Right lobe of liver (tissue), 6 donors: ENCODE measurements at regions not wholly inside any gene's neighbourhood (a gene's known extent, or its start where the extent isn't known, plus 50 kb on each side); places are given as distances from the start of the nearest gene placed in this dataset.
A peak's percentile ranks its signal among the peaks of the same experiment; 100 is the strongest.
"Not testable (repeated sequence)": the region's sequence is repeated elsewhere in the genome, so short reads cannot be mapped to it uniquely, and the experiment has no call there.

ENCODE experiments used
- ATAC-seq, 4 donors: fragments of 200-7000 bp; cut with Tn5 transposase; one replicate each; pipeline ENCODE4 v1.9.1; 2020; ENCODE audit warnings: mild to moderate bottlenecking in 4 of 4, moderate library complexity in 4 of 4
- DNase-seq, 3 donors: peaks; one replicate each; pipeline ENCODE4 v3.0.0-alpha.2; 2020
- H3K27ac ChIP-seq, 3 donors: fragments of 200-600 bp; one replicate each; pipeline ENCODE4 v1.8.0; 2022
- H3K27me3 ChIP-seq, 2 donors: fragments of 200-600 bp; one replicate each; pipeline ENCODE4 v1.8.0; 2022
- H3K36me3 ChIP-seq, 4 donors: fragments of 200-600 bp; sonication (generic) in 1 of 4; one replicate each; pipeline versions ENCODE4 v1.5.1 to v1.8.0; 2017 to 2022; ENCODE audit warnings: control low read depth in 1 of 4
- H3K4me1 ChIP-seq, 4 donors: fragments of 200-600 bp; sonication (generic) in 1 of 4; one replicate each; pipeline versions ENCODE4 v1.5.1 to v1.8.0; 2017 to 2022; ENCODE audit warnings: control low read depth in 1 of 4
- H3K4me3 ChIP-seq, 3 donors: fragments of 200-600 bp; one replicate each; pipeline ENCODE4 v1.8.0; 2022
- H3K9me3 ChIP-seq, 4 donors: fragments of 200-600 bp; sonication (generic) in 1 of 4; one replicate each; pipeline versions ENCODE4 v1.5.1 to v1.8.0; 2017 to 2022; ENCODE audit warnings: control low read depth in 1 of 4
- CTCF ChIP-seq, 4 donors: fragments of 200-600 bp in 3 of 4; fragments of 450-650 bp in 1 of 4; IDR thresholded peaks; one replicate each; pipeline versions ENCODE4 v1.5.1 to v1.8.0; 2016 to 2022; ENCODE audit warnings: antibody characterized with exemption in 4 of 4, mild to moderate bottlenecking in 2 of 4
- POLR2A ChIP-seq: fragments of 450-650 bp; IDR thresholded peaks from one replicate; pipeline ENCODE4 v1.6.1; 2017; ENCODE audit warnings: antibody characterized with exemption, mild to moderate bottlenecking
- WGBS: methylation state at CpG from one replicate; pipeline ENCODE4 v1.1.6; 2018; ENCODE audit warnings: low coverage, low lambda C conversion rate; ENCODE audit not compliant: insufficient coverage; ENCODE audit errors: missing lambda C conversion rate; 5-methylcytosine and 5-hydroxymethylcytosine counted together
- intact Hi-C, 2 donors: fragments of 100-400 bp; cut with DNase I; formaldehyde crosslinking; loops; one replicate each; pipeline versions ENCODE4 v1.11.2 to v1.14.1; 2022
- donor health status: DM: no; HTN: yes; CAD: no.
- donor health status: DM: no; HTN: no; CAD: no.
- donor health status: DM: no; HTN: no; CAD: no.
- donor health status: DM: no; HTN: yes; CAD: no.
- donor health status: DM: no; HTN: yes; CAD: no.

- no peaks in the 10 kb centered on the region for H3K4me1 ChIP-seq
- no peaks in the 10 kb centered on the region for H3K9me3 ChIP-seq
- ATAC-seq (no peak), DNase-seq (no peak)
- H3K27me3 ChIP-seq = no peaks in the 10 kb centered on the region
- TF ChIP-seq POLR2A (no peak), CTCF (IDR thresholded peaks at IDR 0.05) (no peak)
- no peak overlapping the region for H3K27ac ChIP-seq
- no peak overlapping the region for H3K4me3 ChIP-seq
- H3K36me3 ChIP-seq = no peaks in the 10 kb centered on the region
- intact Hi-C loops = no loop called here
- 76% methylated on average over 3 of the region's 7 CpGs for WGBS
Observed at GRCh38 chr12:77218278-77218677, 152.9 kb upstream of the E2F7 start.

GRCh38 chr12:77216136-77216535 lies 150.8 kb upstream of the E2F7 start:
- DNase-seq, H3K9me3 ChIP-seq, ATAC-seq, H3K27ac ChIP-seq, H3K27me3 ChIP-seq, H3K4me1 ChIP-seq, H3K4me3 ChIP-seq, H3K36me3 ChIP-seq, intact Hi-C loops: not testable (repeated sequence)
- WGBS = 33% methylated on average over 1 of the region's 2 CpGs

GRCh38 chr12:77214136-77214535 lies 148.8 kb upstream of the E2F7 start:
- WGBS = 50% methylated on average over 1 of the region's 1 CpG
- Histone ChIP-seq H3K36me3 (no peaks in the 10 kb centered on the region), H3K4me1 (no peaks in the 10 kb centered on the region), H3K27ac (no peak overlapping the region), H3K27me3 (no peaks in the 10 kb centered on the region), H3K9me3 (no peaks in the 10 kb centered on the region), H3K4me3 (no peak overlapping the region)
- TF ChIP-seq POLR2A (no peak), CTCF (IDR thresholded peaks at IDR 0.05) (no peak)
- ATAC-seq (no peak), DNase-seq (no peak)
- intact Hi-C loops = no loop called here

- 32% methylated on average over 5 of the region's 5 CpGs for WGBS
- H3K4me3 ChIP-seq = no peak overlapping the region
- no peaks in the 10 kb centered on the region for H3K9me3 ChIP-seq
- no peak overlapping the region for H3K27ac ChIP-seq
- intact Hi-C loops = no loop called here
- no peaks in the 10 kb centered on the region for H3K4me1 ChIP-seq
- ATAC-seq = peak; percentile 31 to 88 (median 35)
- no peaks in the 10 kb centered on the region for H3K27me3 ChIP-seq
- no peak for DNase-seq
- TF ChIP-seq CTCF (IDR thresholded peaks at IDR 0.05) = no peak
- no peak for TF ChIP-seq POLR2A
- H3K36me3 ChIP-seq = no peaks in the 10 kb centered on the region
Observed at GRCh38 chr12:77213319-77213718, 147.9 kb upstream of the E2F7 start.

GRCh38 chr12:77210724-77211123 lies 145.4 kb upstream of the E2F7 start:
- ATAC-seq (no peak), DNase-seq (no peak)
- no peak overlapping the region for H3K4me3 ChIP-seq
- no peaks in the 10 kb centered on the region for H3K9me3 ChIP-seq
- H3K27me3 ChIP-seq = no peaks in the 10 kb centered on the region
- intact Hi-C loops = no loop called here
- 100% methylated on average over 1 of the region's 1 CpG for WGBS
- H3K36me3 ChIP-seq = no peaks in the 10 kb centered on the region
- H3K4me1 ChIP-seq = no peaks in the 10 kb centered on the region
- no peak overlapping the region for H3K27ac ChIP-seq
- TF ChIP-seq POLR2A (no peak), CTCF (IDR thresholded peaks at IDR 0.05) (no peak)
